ENCODE measurements at regions not wholly inside any gene's neighbourhood (a gene's known extent, or its start where the extent isn't known, plus 50 kb on each side); places are given as distances from the start of the nearest gene placed in this dataset.
"Not testable (repeated sequence)": the region's sequence is repeated elsewhere in the genome, so short reads cannot be mapped to it uniquely, and the experiment has no call there.

DNA sequence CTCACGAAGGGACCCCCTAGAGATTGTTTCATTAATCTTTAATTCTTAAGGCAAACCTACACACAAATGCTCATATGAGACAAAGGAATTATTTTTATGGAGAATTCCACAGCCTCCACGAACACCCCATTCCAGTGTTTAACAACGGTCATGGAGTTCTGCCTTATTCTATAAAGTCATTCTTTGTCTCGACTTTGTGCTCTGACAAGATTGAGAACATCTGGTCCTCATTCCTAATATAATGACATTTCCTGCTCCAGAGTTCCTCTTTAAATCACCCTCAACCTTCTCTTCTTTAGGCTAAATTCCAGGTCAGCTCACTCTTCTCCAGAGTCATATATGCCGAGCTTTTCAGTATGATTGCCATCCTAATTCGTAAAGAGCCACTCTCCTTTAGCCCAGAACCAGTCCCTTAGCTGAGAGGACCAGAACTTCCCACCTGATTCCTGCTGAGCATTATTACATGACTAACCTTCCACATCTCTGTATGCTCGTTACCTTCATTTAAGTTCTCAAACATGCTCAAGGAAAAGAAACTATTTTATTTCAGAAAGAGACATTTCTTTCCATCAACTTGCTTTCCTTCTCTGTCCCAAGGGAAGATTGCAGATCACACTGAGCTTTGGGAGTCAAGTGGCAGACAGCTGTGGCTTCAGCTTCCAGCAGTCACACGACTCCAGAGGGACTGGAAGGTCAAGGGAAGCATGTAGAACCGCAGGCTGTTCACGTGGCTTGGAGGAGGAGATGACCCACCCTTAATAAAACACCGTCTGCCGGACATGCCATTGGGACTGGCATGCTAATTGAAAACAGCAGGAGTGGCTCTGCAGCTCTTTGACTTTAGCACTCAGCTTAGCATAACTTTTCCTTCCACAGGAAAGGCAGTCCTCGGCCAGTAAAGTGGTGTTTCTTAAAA, 467.1 kb upstream of the HSF2 start:
- no peaks in the 10 kb centered on the region for H3K9me3 ChIP-seq
- in situ Hi-C loops (cut with MboI; ENCODE audit: low sequenced_read_pairs) = no loop called here
- H3K4me1 ChIP-seq = 0 out of 2 replicates have a peak, but pooled peaks cover 4% of the 10 kb centered on the region
- H3K27me3 ChIP-seq (ENCODE audit: low read depth) = no peaks in the 10 kb centered on the region
- no peak overlapping the region for H3K4me3 ChIP-seq
- H3K36me3 ChIP-seq (replicated peaks) = no peaks in the 10 kb centered on the region
- DNase-seq (ENCODE audit: low spot score in 2 of 2) = peak in 1 of 2 experiments; percentile 20

DNA sequence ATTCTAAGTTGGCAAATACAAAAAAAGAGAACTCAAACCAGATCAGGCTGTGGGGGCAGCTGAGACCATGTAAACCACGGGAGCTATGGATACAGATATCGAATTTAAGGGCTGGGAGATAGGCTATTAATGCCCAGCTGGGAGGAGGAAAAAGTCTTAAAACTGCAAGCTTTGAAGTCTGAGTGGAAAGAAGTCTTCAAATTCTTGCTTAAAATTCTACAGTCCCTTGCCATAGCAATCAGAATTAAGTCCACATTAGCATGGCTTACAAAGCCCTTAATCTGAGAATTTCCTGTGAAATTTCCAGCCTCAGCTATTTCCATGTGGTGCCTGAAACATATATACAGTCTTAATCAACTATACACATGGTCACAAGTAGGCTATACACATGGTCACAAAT, 465.0 kb upstream of the HSF2 start:
- H3K36me3 ChIP-seq (replicated peaks) = no peaks in the 10 kb centered on the region
- no peak overlapping the region for H3K4me3 ChIP-seq
- no peaks in the 10 kb centered on the region for H3K9me3 ChIP-seq
- no peak for DNase-seq (ENCODE audit: low spot score in 2 of 2)
- in situ Hi-C loops (cut with MboI; ENCODE audit: low sequenced_read_pairs) = no loop called here
- H3K27me3 ChIP-seq (ENCODE audit: low read depth) = no peaks in the 10 kb centered on the region
- 0 out of 2 replicates have a peak, but pooled peaks cover 4% of the 10 kb centered on the region for H3K4me1 ChIP-seq

DNA sequence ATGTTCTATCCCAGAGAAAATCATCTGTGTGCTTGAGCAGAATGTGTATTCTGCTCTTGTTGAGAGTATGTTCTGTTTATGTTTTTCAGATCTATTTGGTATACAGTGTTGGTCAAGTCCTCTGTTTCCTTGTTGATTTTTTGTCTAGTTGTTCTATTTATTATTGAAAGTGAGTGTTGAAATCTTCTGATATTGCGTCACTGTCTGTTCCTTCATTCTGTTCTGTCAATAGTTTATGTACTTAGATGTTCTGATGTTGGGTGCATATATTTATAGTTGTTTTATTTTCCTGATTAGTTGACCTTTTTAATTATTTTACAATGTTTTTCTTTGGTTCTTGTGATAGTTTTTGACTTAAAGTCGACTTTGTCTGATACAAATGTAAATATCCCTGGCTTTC, 458.7 kb upstream of the HSF2 start:
- Histone ChIP-seq H3K4me1 (no peaks in the 10 kb centered on the region), H3K36me3 (replicated peaks) (no peaks in the 10 kb centered on the region), H3K9me3 (no peaks in the 10 kb centered on the region), H3K27me3 (ENCODE audit: low read depth) (no peaks in the 10 kb centered on the region), H3K4me3 (no peak overlapping the region)
- no peak for DNase-seq (ENCODE audit: low spot score in 2 of 2)
- in situ Hi-C loops (cut with MboI; ENCODE audit: low sequenced_read_pairs) = no loop called here

DNA sequence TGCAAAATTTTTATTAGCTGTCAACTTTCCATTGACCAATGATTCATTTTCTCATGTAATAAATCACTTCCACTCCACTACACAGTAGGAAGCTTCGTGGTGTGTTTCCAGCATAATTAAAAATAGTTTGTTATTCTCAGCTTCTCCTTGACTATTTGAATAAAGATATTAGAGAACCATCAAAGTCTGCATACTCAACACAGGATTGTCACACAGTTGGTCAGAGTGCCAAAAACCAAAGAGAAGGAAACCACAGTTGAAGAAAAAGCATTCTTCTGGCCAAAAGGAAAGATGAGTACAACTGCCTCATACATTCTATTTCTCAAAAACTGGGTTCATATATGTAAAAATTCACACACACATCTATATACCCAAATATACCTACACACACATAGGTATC, 455.1 kb upstream of the HSF2 start:
- Histone ChIP-seq H3K27me3 (ENCODE audit: low read depth) (no peaks in the 10 kb centered on the region), H3K9me3 (no peaks in the 10 kb centered on the region), H3K4me1 (no peaks in the 10 kb centered on the region), H3K4me3 (no peak overlapping the region), H3K36me3 (replicated peaks) (no peaks in the 10 kb centered on the region)
- no peak for DNase-seq (ENCODE audit: low spot score in 2 of 2)
- in situ Hi-C loops (cut with MboI; ENCODE audit: low sequenced_read_pairs) = no loop called here

DNA sequence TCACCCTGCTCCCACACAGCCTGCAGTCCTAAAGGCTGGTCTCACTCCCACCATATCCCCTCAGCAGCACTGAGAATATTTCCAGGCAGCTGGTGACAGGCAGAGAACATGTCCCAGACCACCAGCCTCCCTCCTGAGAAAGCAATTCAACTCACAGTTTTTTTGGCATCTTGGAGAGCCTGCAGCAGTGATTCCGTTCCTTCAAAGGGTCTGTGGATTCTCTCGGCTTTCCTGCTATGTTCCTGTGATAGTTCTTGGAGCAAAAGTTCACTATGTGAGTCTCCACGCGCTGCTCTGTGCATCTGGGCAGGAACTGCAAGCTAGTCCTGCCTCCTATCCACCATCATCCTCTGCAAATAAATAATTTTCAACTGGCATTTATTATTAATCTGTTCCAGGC, 448.3 kb upstream of the HSF2 start:
- DNase-seq (ENCODE audit: low spot score in 2 of 2) = no peak
- Histone ChIP-seq H3K4me1 (no peaks in the 10 kb centered on the region), H3K9me3 (no peaks in the 10 kb centered on the region), H3K36me3 (replicated peaks) (no peaks in the 10 kb centered on the region), H3K27me3 (ENCODE audit: low read depth) (no peaks in the 10 kb centered on the region), H3K4me3 (no peak overlapping the region)
- in situ Hi-C loops (cut with MboI; ENCODE audit: low sequenced_read_pairs) = no loop called here

DNA sequence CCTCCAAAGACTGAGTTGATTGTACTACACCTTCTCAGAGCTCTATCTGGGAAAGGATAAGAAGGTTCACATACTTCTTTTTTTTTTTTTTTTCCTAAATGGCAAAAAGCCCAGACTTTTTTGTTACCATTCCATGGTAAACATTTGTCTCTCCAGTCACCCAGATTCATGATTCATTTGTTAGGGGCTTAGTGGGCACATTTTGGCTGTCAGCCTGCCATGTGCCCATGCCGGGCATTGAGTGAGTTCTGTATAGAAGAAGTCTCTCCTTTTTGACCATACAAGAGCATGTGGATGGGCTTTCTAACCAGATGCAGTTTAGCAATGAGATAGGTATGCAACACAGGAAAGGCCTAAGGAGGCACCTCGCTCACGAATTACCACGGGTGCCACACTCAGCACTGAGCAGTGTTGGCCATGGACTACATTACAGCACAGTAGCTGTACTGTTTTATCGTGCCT, 447.5 kb upstream of the HSF2 start:
- no peaks in the 10 kb centered on the region for H3K27me3 ChIP-seq (ENCODE audit: low read depth)
- H3K36me3 ChIP-seq (replicated peaks) = no peaks in the 10 kb centered on the region
- no peaks in the 10 kb centered on the region for H3K4me1 ChIP-seq
- no peak for DNase-seq (ENCODE audit: low spot score in 2 of 2)
- in situ Hi-C loops (cut with MboI; ENCODE audit: low sequenced_read_pairs) = no loop called here
- no peaks in the 10 kb centered on the region for H3K9me3 ChIP-seq
- no peak overlapping the region for H3K4me3 ChIP-seq

DNA sequence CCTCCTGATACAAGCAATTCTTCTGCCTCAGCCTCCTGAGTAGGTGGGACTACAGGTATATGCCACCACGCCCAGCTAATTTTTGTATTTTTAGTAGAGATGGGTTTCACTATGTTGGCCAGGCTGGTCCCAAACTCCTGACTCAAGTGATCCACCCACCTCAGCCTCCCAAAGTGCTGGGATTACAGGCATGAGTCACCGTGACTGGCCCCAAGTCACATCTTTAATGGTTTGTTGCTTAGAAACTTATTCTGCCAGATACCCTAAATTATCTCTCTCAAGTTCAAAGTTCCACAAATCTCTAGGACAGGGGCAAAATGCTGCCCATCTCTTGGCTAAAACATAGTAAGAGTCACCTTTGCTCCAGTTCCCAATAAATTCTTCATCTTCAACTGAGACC, 444.1 kb upstream of the HSF2 start:
- H3K4me1 ChIP-seq; H3K27me3 ChIP-seq (ENCODE audit: low read depth); H3K36me3 ChIP-seq (replicated peaks); in situ Hi-C loops (cut with MboI; ENCODE audit: low sequenced_read_pairs); DNase-seq (ENCODE audit: low spot score in 2 of 2); H3K9me3 ChIP-seq; H3K4me3 ChIP-seq: not testable (repeated sequence)

DNA sequence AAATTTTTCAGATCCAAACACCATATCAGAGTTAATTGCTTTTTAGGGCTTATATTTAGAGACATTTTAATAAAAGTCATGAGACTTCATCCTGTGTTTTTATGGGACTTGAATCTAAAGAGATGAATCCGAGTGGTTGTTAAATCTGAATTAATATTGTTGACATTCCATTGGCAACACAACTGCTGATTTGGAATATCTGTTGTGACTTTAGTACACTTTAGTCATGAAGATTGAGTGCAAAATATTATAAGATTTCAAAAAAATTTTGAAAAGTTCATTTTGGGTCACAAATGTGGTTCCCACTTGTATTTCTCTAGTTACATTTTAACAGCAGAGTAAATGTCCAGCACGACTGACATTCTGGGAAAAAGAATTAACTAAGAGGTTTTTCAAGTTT, 442.7 kb upstream of the HSF2 start:
- Histone ChIP-seq H3K9me3 (no peaks in the 10 kb centered on the region), H3K27me3 (ENCODE audit: low read depth) (no peaks in the 10 kb centered on the region), H3K4me1 (no peaks in the 10 kb centered on the region), H3K36me3 (replicated peaks) (no peaks in the 10 kb centered on the region), H3K4me3 (no peak overlapping the region)
- in situ Hi-C loops (cut with MboI; ENCODE audit: low sequenced_read_pairs) = no loop called here
- DNase-seq (ENCODE audit: low spot score in 2 of 2) = no peak

DNA sequence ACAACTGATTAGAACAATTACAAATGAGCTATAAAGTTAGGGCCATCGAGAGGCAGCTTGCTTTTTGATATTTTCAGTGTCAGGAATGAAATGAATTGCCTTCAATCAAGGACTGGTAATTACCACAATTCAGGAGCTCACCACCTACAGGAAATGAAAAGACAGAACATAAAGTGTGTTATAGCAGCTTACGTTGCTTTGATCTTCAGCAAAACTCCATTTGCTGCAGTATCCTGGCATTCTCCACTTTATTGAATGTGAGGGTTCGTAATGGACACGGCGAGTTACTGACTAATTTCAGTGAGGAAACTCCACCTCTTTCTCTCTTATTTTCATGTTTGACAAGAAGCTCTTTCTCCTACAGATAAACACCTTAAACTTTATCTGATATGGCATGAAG, 440.0 kb upstream of the HSF2 start:
- no peak for DNase-seq (ENCODE audit: low spot score in 2 of 2)
- Histone ChIP-seq H3K4me3 (no peak overlapping the region), H3K9me3 (no peaks in the 10 kb centered on the region), H3K27me3 (ENCODE audit: low read depth) (no peaks in the 10 kb centered on the region), H3K36me3 (replicated peaks) (no peaks in the 10 kb centered on the region), H3K4me1 (no peaks in the 10 kb centered on the region)
- in situ Hi-C loops (cut with MboI; ENCODE audit: low sequenced_read_pairs) = no loop called here

DNA sequence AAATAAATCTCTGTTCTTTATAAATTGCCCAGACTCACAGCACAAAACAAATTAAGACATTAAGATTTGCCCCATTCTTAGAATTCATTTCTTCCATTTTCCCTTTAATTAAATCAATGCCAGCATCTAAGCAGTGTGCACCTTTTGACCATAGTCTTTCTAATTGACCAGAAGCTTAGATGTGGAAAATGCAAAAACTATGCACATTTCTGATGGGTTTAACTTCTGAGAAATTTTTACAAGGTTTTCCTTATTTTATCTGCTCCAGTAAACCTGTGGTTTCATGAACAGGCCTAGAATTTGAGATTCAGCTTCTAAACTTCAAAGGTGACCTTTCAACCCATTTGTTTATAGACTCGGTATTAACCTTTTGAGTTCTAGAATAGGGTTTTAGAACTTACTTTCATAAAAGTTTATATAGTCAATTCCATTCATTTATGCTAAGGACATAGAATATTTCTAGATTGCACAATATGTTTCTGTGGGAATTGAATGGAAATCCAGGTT, 437.8 kb upstream of the HSF2 start:
- in situ Hi-C loops (cut with MboI; ENCODE audit: low sequenced_read_pairs) = no loop called here
- Histone ChIP-seq H3K9me3 (no peaks in the 10 kb centered on the region), H3K4me1 (no peaks in the 10 kb centered on the region), H3K27me3 (ENCODE audit: low read depth) (no peaks in the 10 kb centered on the region), H3K36me3 (replicated peaks) (no peaks in the 10 kb centered on the region), H3K4me3 (no peak overlapping the region)
- DNase-seq (ENCODE audit: low spot score in 2 of 2) = no peak

DNA sequence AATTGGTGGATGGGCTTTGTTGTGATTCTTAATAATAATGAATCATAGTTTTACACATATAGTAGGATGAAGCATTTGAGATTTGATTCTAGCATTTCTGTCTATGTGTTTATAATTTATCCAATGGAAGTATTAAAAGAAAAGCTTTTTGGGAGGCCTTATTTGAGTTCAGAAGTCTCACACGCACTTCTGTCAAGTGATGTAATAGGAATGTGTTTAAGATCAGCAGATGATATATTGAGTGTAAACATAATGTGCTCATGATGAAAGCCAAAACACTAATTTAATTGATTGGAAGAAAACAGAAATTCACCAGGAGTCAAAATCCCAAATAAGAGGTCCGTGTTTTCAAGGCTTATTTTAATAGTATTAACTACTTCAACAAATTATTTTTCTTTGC, 435.6 kb upstream of the HSF2 start:
- Histone ChIP-seq H3K4me3 (no peak overlapping the region), H3K4me1 (no peaks in the 10 kb centered on the region), H3K9me3 (no peaks in the 10 kb centered on the region), H3K27me3 (ENCODE audit: low read depth) (no peaks in the 10 kb centered on the region), H3K36me3 (replicated peaks) (no peaks in the 10 kb centered on the region)
- DNase-seq (ENCODE audit: low spot score in 2 of 2) = no peak
- in situ Hi-C loops (cut with MboI; ENCODE audit: low sequenced_read_pairs) = no loop called here

DNA sequence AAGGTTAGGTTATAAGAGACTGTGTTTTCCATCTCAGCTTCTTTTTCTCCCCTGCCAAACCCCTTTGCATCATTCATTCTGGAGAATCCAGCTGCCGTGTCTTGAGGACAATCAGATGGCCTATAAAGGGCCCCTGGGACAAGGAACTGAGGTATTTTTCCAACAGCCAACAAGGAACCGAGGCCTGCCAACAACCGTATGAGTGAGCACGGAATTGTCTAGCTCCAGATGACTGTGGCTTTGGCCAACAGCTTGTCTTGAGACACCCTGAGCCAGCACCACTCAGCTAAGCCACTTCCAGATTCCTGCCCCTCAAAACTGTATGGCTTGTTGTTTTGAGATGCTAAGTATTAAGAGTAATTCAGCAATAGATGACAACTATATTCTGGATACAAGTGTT, 433.7 kb upstream of the HSF2 start:
- Histone ChIP-seq H3K4me3 (no peak overlapping the region), H3K36me3 (replicated peaks) (no peaks in the 10 kb centered on the region), H3K9me3 (no peaks in the 10 kb centered on the region), H3K4me1 (no peaks in the 10 kb centered on the region), H3K27me3 (ENCODE audit: low read depth) (no peaks in the 10 kb centered on the region)
- in situ Hi-C loops (cut with MboI; ENCODE audit: low sequenced_read_pairs) = no loop called here
- no peak for DNase-seq (ENCODE audit: low spot score in 2 of 2)

DNA sequence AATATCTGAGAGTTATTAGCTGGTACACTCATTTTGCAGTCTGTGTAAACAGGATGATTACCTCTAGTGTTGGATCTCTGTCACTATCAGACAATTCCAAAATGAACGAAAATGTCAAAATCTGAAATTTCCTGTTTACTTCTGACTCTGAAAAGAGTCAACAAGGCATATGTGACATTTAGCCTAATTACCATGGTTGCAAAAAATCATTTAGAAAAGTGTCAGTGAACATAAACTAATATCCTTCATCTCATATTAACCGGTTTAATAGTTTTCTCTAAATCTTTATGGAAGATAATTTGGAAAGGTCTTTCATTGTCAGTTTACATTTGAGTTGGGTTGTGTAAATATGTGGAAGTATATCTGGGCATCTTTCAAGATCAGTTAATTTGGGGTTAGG, 431.8 kb upstream of the HSF2 start:
- Histone ChIP-seq H3K27me3 (ENCODE audit: low read depth) (no peaks in the 10 kb centered on the region), H3K36me3 (replicated peaks) (no peaks in the 10 kb centered on the region), H3K4me1 (peaks cover 3% of the 10 kb centered on the region; the same call in 1 of the 2 replicates), H3K9me3 (no peaks in the 10 kb centered on the region), H3K4me3 (no peak overlapping the region)
- no peak for DNase-seq (ENCODE audit: low spot score in 2 of 2)
- in situ Hi-C loops (cut with MboI; ENCODE audit: low sequenced_read_pairs) = no loop called here

DNA sequence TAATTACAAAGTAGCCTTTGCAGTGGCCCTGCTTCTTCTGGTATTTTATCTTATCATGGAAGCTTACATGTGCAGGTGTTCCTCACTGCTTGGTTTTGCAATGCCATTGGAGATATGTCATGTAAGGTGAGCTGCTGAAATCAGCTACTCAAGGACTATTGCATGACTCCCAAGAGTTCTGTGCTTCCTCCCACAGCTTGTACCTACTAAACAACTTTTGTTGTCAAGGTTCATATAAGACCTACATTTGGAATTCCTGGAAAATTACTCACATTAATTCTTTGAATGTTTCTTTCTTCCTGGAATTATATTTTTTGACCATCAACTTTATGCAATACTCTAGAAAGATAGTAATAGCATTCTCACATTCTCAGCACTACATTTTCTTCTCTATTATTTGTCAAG, 427.5 kb upstream of the HSF2 start:
- Histone ChIP-seq H3K9me3 (no peaks in the 10 kb centered on the region), H3K27me3 (ENCODE audit: low read depth) (no peaks in the 10 kb centered on the region), H3K36me3 (replicated peaks) (no peaks in the 10 kb centered on the region), H3K4me3 (no peak overlapping the region), H3K4me1 (peaks cover 3% of the 10 kb centered on the region; the same call in 1 of the 2 replicates)
- in situ Hi-C loops (cut with MboI; ENCODE audit: low sequenced_read_pairs) = no loop called here
- DNase-seq (ENCODE audit: low spot score in 2 of 2) = no peak

All from HAP-1 (cell line).